Brain microvascular endothelial cell (primary cell): ENCODE measurements at regions not wholly inside any gene's neighbourhood (a gene's known extent, or its start where the extent isn't known, plus 50 kb on each side); places are given as distances from the start of the nearest gene placed in this dataset.

Experiments used
- DNase-seq: peaks from one replicate; pipeline ENCODE4 v3.0.0-alpha.2; 2020
- H3K27ac ChIP-seq: fragments of 250-450 bp; sonication (Bioruptor Pico); 2 replicates; pipeline ENCODE4 v1.5.1; 2020; ENCODE audit warnings: mild to moderate bottlenecking, moderate library complexity
- H3K27me3 ChIP-seq: fragments of 250-450 bp; sonication (Bioruptor Pico); replicated peaks from 2 replicates; pipeline ENCODE4 v1.5.1; 2020; ENCODE audit warnings: mild to moderate bottlenecking
- H3K36me3 ChIP-seq: fragments of 250-450 bp; sonication (Bioruptor Pico); replicated peaks from 2 replicates; pipeline ENCODE4 v1.5.1; 2020; ENCODE audit warnings: mild to moderate bottlenecking
- H3K4me3 ChIP-seq: 2 replicates; pipeline ENCODE4 v1.5.1; 2011; ENCODE audit warnings: low read depth, mild to moderate bottlenecking, control low read depth, low read length, moderate library complexity
- in situ Hi-C: cut with HindIII; loops from 2 replicates; pipeline ENCODE4 v1.10.0; 2017; ENCODE audit warnings: low sequenced_read_pairs, low pct_ligation_motif_present
- TF ChIP-seq, protein P1 (sequence below): IDR thresholded peaks from 2 replicates; pipeline ENCODE4 v1.5.1; 2011; ENCODE audit warnings: low read depth, mild to moderate bottlenecking, moderate library complexity, low read length, control low read depth, inconsistent platforms; ENCODE audit errors: missing control alignments

DNA sequence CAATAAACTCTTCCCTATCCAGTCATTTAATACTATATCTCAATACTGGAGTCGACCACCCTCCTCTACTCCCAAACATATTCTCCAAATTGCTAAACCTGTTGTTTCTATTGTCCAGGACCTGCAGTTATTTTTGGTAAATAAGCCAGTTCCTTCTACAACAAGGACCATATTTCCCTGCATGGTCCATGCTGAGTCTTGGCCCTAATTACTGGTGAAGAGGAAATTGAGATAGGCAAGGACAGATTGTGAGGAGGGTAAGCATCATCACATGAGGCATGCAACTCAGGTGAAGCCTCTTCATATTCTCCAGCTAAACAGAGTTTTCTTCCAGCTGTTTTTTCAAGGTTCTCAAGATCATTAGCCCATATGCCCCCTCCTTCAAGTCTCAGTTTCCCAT, 1193.6 kb downstream of the RAPGEF2 start:
- DNase-seq: no peak
- Histone ChIP-seq H3K27ac (no peak overlapping the region), H3K27me3 (no peaks in the 10 kb centered on the region), H3K36me3 (no peaks in the 10 kb centered on the region), H3K4me3 (no peak overlapping the region)
- in situ Hi-C loops: no loop called here
- TF ChIP-seq, protein P1, sequence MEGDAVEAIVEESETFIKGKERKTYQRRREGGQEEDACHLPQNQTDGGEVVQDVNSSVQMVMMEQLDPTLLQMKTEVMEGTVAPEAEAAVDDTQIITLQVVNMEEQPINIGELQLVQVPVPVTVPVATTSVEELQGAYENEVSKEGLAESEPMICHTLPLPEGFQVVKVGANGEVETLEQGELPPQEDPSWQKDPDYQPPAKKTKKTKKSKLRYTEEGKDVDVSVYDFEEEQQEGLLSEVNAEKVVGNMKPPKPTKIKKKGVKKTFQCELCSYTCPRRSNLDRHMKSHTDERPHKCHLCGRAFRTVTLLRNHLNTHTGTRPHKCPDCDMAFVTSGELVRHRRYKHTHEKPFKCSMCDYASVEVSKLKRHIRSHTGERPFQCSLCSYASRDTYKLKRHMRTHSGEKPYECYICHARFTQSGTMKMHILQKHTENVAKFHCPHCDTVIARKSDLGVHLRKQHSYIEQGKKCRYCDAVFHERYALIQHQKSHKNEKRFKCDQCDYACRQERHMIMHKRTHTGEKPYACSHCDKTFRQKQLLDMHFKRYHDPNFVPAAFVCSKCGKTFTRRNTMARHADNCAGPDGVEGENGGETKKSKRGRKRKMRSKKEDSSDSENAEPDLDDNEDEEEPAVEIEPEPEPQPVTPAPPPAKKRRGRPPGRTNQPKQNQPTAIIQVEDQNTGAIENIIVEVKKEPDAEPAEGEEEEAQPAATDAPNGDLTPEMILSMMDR: no peak

DNA sequence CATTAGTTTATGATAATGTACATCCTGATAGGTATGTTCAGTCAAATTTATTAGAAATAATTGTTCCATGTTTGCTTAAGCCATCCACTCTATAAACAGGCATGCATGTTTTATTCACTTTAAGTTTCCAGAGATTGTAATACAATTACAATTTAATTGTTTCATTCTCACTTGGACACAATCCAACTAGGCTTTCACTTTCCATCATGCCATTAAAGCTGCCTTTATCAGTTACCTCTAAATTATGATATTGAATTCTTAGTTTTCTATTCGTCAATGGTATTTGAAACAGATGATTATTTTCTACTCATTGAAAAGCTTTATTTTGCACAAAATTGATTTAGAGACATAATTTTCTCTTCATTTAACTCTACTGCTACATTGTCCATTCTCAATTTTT, 1196.3 kb downstream of the RAPGEF2 start:
- TF ChIP-seq, protein P1: no peak
- H3K4me3 ChIP-seq: no peak overlapping the region
- H3K27me3 ChIP-seq: no peaks in the 10 kb centered on the region
- in situ Hi-C loops: no loop called here
- H3K36me3 ChIP-seq: no peaks in the 10 kb centered on the region
- H3K27ac ChIP-seq: no peak overlapping the region
- no peak for DNase-seq

DNA sequence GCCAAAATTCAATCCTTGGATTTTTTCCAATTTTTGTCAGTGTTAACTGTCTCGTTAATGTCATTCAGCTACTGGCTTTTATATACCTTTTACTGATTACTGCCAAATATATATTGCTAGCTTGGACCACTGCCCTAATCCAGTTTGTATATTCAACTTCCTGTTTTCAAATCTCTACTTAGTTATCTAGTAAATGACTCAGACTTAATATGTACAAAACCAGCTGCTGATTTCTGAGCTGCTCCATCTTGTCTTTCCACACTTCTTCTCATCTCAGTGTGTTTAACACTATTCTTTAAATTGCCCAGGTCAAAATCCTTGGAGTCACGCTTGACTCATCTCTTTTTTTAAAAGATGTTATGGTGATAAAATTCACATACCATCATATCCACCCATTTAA, 1196.7 kb downstream of the RAPGEF2 start:
- DNase-seq: no peak
- in situ Hi-C loops: no loop called here
- no peaks in the 10 kb centered on the region for H3K27me3 ChIP-seq

DNA sequence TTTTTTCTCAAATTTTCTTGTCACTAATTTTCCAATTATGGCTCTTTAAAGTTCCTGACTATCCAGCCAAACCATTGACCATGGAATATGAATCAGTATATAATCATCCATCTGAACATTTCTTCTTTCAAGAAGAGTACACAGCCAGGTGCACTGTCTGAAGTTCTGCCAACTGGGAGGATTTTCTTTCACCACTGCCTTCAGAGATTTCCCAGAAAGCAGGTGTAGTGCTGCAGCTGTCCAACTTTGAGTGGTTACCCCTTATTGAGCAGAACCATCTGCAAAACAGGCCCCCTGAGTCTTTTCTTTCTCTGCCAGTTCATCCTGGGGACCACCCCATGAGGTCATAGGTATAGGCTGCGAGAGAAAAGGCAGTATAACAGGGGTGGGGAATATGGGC, 1213.2 kb downstream of the RAPGEF2 start:
- no peaks in the 10 kb centered on the region for H3K36me3 ChIP-seq
- no peak for DNase-seq
- in situ Hi-C loops: no loop called here
- TF ChIP-seq, protein P1: no peak
- H3K27ac ChIP-seq: no peak overlapping the region
- no peaks in the 10 kb centered on the region for H3K27me3 ChIP-seq
- no peak overlapping the region for H3K4me3 ChIP-seq

More for the DNA sequence above, 1196.7 kb downstream of the RAPGEF2 start:
- TF ChIP-seq, protein P1: no peak
- no peak overlapping the region for H3K4me3 ChIP-seq
- no peaks in the 10 kb centered on the region for H3K36me3 ChIP-seq
- no peak overlapping the region for H3K27ac ChIP-seq

DNA sequence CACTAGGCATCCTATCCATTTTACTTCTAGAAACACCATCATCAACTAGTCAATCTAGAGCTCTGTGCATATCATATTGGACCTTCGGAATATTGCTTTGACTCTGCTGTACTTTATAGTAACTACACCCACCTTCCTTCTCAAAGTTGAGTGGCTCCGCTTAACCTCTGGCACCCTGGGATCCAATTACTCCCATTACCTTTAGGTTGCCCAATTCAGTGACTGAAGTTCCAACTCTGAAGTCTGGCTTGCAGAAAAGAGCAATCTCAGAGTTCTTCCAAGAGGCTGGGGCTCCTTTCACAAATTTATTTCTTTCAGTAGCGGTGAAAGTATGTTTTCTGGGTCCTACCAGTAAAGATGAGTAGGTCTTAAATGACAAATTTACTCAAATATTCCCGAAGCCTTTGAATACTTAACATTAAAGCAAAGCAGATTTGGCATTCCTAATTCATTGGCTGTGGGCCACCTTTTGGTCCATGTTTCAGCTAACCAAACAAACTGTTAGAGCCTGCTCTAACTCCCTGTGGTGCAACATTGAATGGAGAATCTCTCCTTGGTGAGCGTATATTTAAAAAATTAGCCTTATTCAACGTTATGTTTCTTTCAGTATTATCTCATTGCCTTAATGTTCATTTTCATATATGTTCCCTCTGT, 1215.8 kb downstream of the RAPGEF2 start:
- DNase-seq: peak; percentile 75
- TF ChIP-seq, protein P1: no peak
- no peaks in the 10 kb centered on the region for H3K36me3 ChIP-seq
- in situ Hi-C loops: no loop called here
- H3K27me3 ChIP-seq: no peaks in the 10 kb centered on the region
- H3K4me3 ChIP-seq: no peak overlapping the region
- H3K27ac ChIP-seq: peak overlapping the region; percentile 21
